HepG2 (cell line): ENCODE measurements at regions not wholly inside any gene's neighbourhood (a gene's known extent, or its start where the extent isn't known, plus 50 kb on each side); places are given as distances from the start of the nearest gene placed in this dataset.

Experiments
- CHD4 ChIP-seq: fragments of 200-600 bp; sonication (generic); IDR thresholded peaks from 2 replicates; pipeline ENCODE4 v1.7.0; 2017; ENCODE audit warnings: mild to moderate bottlenecking, low read length, borderline replicate concordance
- CTCF ChIP-seq: sonication (generic); formaldehyde crosslinking; IDR thresholded peaks from 2 replicates; pipeline ENCODE4 v1.5.0; 2020; ENCODE audit warnings: mild to moderate bottlenecking, missing genetic modification reagents, moderate library complexity
- EP300 ChIP-seq, 3 experiments: sonication (generic) in 1 of 3; formaldehyde crosslinking in 1 of 3; IDR thresholded peaks; 2 replicates each; pipeline versions ENCODE4 v1.5.1 to v1.6.1; 2011 to 2020; ENCODE audit warnings: low read depth in 2 of 3, low read length in 2 of 3, borderline replicate concordance in 1 of 3, improper control_type of control experiment in 1 of 3, mild to moderate bottlenecking in 1 of 3, missing genetic modification reagents in 1 of 3, moderate library complexity in 1 of 3
- EZH2 ChIP-seq: conservative IDR thresholded peaks from 2 replicates; pipeline ENCODE4 v1.6.1; 2012; ENCODE audit warnings: mild to moderate bottlenecking, low read depth, low read length, moderate library complexity
- KAT8 ChIP-seq: IDR thresholded peaks from 2 replicates; pipeline ENCODE4 v1.6.1; 2016; ENCODE audit warnings: missing genetic modification reagents, missing compliant biosample characterization
- MATR3 ChIP-seq: sonication (generic); formaldehyde crosslinking; IDR thresholded peaks from 2 replicates; pipeline ENCODE4 v1.4.0; 2020; ENCODE audit warnings: missing genetic modification reagents
- POLR2A ChIP-seq, 2 experiments: IDR thresholded peaks; 2 replicates each; pipeline ENCODE4 v1.6.1; 2011; ENCODE audit warnings: low read depth in 2 of 2, low read length in 2 of 2, mild to moderate bottlenecking in 1 of 2, moderate library complexity in 1 of 2; ENCODE audit not compliant: insufficient read depth in 1 of 2
- RELA ChIP-seq: sonication (generic); formaldehyde crosslinking; IDR thresholded peaks from 2 replicates; pipeline ENCODE4 v1.4.0; 2020; ENCODE audit warnings: missing genetic modification reagents
- REPIN1 ChIP-seq: sonication (generic); formaldehyde crosslinking; IDR thresholded peaks from 2 replicates; pipeline ENCODE4 v1.8.0; 2022; ENCODE audit warnings: missing genetic modification reagents, low read depth, mild to moderate bottlenecking, borderline replicate concordance
- SMAD1 ChIP-seq: sonication (generic); formaldehyde crosslinking; IDR thresholded peaks from 2 replicates; pipeline ENCODE4 v1.4.0; 2020; ENCODE audit warnings: missing genetic modification reagents, low read depth, mild to moderate bottlenecking, borderline replicate concordance
- TAF15 ChIP-seq: fragments of 200-400 bp; formaldehyde crosslinking; IDR thresholded peaks from one replicate; pipeline ENCODE4 v1.6.1; 2018; ENCODE audit warnings: mild to moderate bottlenecking, low read depth, low read length; ENCODE audit not compliant: poor library complexity, severe bottlenecking
- TCF7 ChIP-seq: sonication (generic); IDR thresholded peaks from 2 replicates; pipeline ENCODE4 v1.6.1; 2016; ENCODE audit warnings: antibody characterized with exemption, low read depth
- ZNF737 ChIP-seq: sonication (generic); formaldehyde crosslinking; IDR thresholded peaks from 2 replicates; pipeline ENCODE4 v1.5.0; 2020; ENCODE audit warnings: missing genetic modification reagents, mild to moderate bottlenecking, borderline replicate concordance
- TF ChIP-seq, protein P1 (sequence below): sonication (generic); formaldehyde crosslinking; IDR thresholded peaks from 2 replicates; pipeline ENCODE4 v1.4.0; 2020; ENCODE audit warnings: missing genetic modification reagents

- TF ChIP-seq CTCF (CRISPR knock-in tag): no peak
- no peak for TF ChIP-seq SMAD1 (CRISPR knock-in tag)
- TF ChIP-seq MATR3: no peak
- TF ChIP-seq CHD4: no peak
- TF ChIP-seq REPIN1 (CRISPR knock-in tag): no peak
- no peak for TF ChIP-seq EP300 (IDR thresholded peaks at IDR 0.05; ENCODE audit: low read depth in 2 of 2, low read length in 2 of 2)
- TF ChIP-seq EP300 (CRISPR knock-in tag; IDR thresholded peaks at IDR 0.05; ENCODE audit: borderline replicate concordance): no peak
- no peak for TF ChIP-seq POLR2A (IDR thresholded peaks at IDR 0.05; ENCODE audit: insufficient read depth in 1 of 2, low read depth in 2 of 2, low read length in 2 of 2)
- TF ChIP-seq EZH2: no peak
- no peak for TF ChIP-seq TAF15
- TF ChIP-seq, protein P1, sequence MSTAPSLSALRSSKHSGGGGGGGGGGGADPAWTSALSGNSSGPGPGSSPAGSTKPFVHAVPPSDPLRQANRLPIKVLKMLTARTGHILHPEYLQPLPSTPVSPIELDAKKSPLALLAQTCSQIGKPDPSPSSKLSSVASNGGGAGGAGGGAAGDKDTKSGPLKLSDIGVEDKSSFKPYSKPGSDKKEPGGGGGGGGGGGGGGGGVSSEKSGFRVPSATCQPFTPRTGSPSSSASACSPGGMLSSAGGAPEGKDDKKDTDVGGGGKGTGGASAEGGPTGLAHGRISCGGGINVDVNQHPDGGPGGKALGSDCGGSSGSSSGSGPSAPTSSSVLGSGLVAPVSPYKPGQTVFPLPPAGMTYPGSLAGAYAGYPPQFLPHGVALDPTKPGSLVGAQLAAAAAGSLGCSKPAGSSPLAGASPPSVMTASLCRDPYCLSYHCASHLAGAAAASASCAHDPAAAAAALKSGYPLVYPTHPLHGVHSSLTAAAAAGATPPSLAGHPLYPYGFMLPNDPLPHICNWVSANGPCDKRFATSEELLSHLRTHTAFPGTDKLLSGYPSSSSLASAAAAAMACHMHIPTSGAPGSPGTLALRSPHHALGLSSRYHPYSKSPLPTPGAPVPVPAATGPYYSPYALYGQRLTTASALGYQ (CRISPR knock-in tag): no peak
- no peak for TF ChIP-seq ZNF737 (CRISPR knock-in tag)
- no peak for TF ChIP-seq RELA (CRISPR knock-in tag)
- no peak for TF ChIP-seq TCF7
- TF ChIP-seq KAT8 (CRISPR knock-in tag): no peak
Measured at GRCh38 chr2:196266855-196267254, 95.5 kb upstream of the STK17B start.
